Vagina (tissue), 2 donors: ENCODE measurements at regions not wholly inside any gene's neighbourhood (a gene's known extent, or its start where the extent isn't known, plus 50 kb on each side); places are given as distances from the start of the nearest gene placed in this dataset.

ENCODE experiments used
- DNase-seq, 2 donors: peaks; one replicate each; pipeline ENCODE4 v3.0.0-alpha.2; 2017; ENCODE audit errors: extremely low spot score in 2 of 2
- H3K27ac ChIP-seq: fragments of 200-600 bp; sonication (generic); one replicate; pipeline ENCODE4 v1.5.1; 2019
- H3K27me3 ChIP-seq: fragments of 200-600 bp; sonication (generic); one replicate; pipeline ENCODE4 v1.5.1; 2019
- H3K36me3 ChIP-seq, 2 donors: fragments of 200-600 bp; sonication (generic); one replicate each; pipeline ENCODE4 v1.5.1; 2017 to 2019
- H3K4me1 ChIP-seq: fragments of 200-600 bp; sonication (generic); one replicate; pipeline ENCODE4 v1.5.1; 2019
- H3K4me3 ChIP-seq, 2 donors: fragments of 200-600 bp; sonication (generic); 1 replicate in 1 of 2; 2 replicates in 1 of 2; pipeline ENCODE4 v1.5.1; 2016 to 2019
- H3K9me3 ChIP-seq: fragments of 200-600 bp; sonication (generic); one replicate; pipeline ENCODE4 v1.5.1; 2019
- CTCF ChIP-seq, 3 experiments: fragments of 450-650 bp in 2 of 3; fragments of 200-600 bp in 1 of 3; sonication (generic) in 1 of 3; IDR thresholded peaks; one replicate each; pipeline ENCODE4 v1.5.1; 2017 to 2019; ENCODE audit warnings: antibody characterized with exemption in 3 of 3, mild to moderate bottlenecking in 2 of 3, moderate library complexity in 2 of 3
- POLR2A ChIP-seq, 2 donors: fragments of 450-650 bp; IDR thresholded peaks; one replicate each; pipeline ENCODE4 v1.6.1; 2017; ENCODE audit warnings: antibody characterized with exemption in 2 of 2, mild to moderate bottlenecking in 2 of 2, moderate library complexity in 2 of 2
- POLR2AphosphoS5 ChIP-seq, 2 donors: sonication (generic); formaldehyde crosslinking; IDR thresholded peaks; one replicate each; pipeline ENCODE4 v1.9.0; 2017; ENCODE audit warnings: antibody characterized with exemption in 2 of 2, mild to moderate bottlenecking in 2 of 2, low read depth in 1 of 2; ENCODE audit not compliant: insufficient read depth in 1 of 2
- intact Hi-C: fragments of 100-400 bp; cut with DNase I; formaldehyde crosslinking; loops from one replicate; pipeline ENCODE4 v1.15.1; 2023

- Histone ChIP-seq H3K4me1 (no peaks in the 10 kb centered on the region), H3K27me3 (no peaks in the 10 kb centered on the region), H3K4me3 (no peak overlapping the region), H3K27ac (no peak overlapping the region), H3K9me3 (no peaks in the 10 kb centered on the region), H3K36me3 (no peaks in the 10 kb centered on the region)
- intact Hi-C loops: no loop called here
- TF ChIP-seq CTCF (IDR thresholded peaks at IDR 0.05) (no peak), POLR2A (IDR thresholded peaks at IDR 0.05) (no peak), POLR2AphosphoS5 (IDR thresholded peaks at IDR 0.05; ENCODE audit: insufficient read depth in 1 of 2, low read depth in 1 of 2) (no peak)
- DNase-seq: no peak
Measured at GRCh38 chr10:16292366-16292765, 144.4 kb upstream of the PTER start.

- Histone ChIP-seq H3K27me3 (no peaks in the 10 kb centered on the region), H3K4me3 (no peak overlapping the region), H3K27ac (no peak overlapping the region), H3K4me1 (no peaks in the 10 kb centered on the region), H3K36me3 (no peaks in the 10 kb centered on the region), H3K9me3 (no peaks in the 10 kb centered on the region)
- no peak for DNase-seq
- intact Hi-C loops: no loop called here
- TF ChIP-seq CTCF (IDR thresholded peaks at IDR 0.05) (no peak), POLR2AphosphoS5 (IDR thresholded peaks at IDR 0.05; ENCODE audit: insufficient read depth in 1 of 2, low read depth in 1 of 2) (no peak), POLR2A (IDR thresholded peaks at IDR 0.05) (no peak)
Measured at GRCh38 chr10:16297069-16297468, 139.7 kb upstream of the PTER start.

- Histone ChIP-seq H3K9me3 (no peaks in the 10 kb centered on the region), H3K4me1 (no peaks in the 10 kb centered on the region), H3K27me3 (no peaks in the 10 kb centered on the region), H3K27ac (no peak overlapping the region), H3K4me3 (no peak overlapping the region), H3K36me3 (no peaks in the 10 kb centered on the region)
- intact Hi-C loops: no loop called here
- TF ChIP-seq POLR2AphosphoS5 (IDR thresholded peaks at IDR 0.05; ENCODE audit: insufficient read depth in 1 of 2, low read depth in 1 of 2) (no peak), POLR2A (IDR thresholded peaks at IDR 0.05) (no peak), CTCF (IDR thresholded peaks at IDR 0.05) (no peak)
- no peak for DNase-seq
Measured at GRCh38 chr10:16297642-16298041, 139.2 kb upstream of the PTER start.

- no peaks in the 10 kb centered on the region for H3K4me1 ChIP-seq
- intact Hi-C loops: no loop called here
- no peaks in the 10 kb centered on the region for H3K27me3 ChIP-seq
- no peaks in the 10 kb centered on the region for H3K9me3 ChIP-seq
- no peak overlapping the region for H3K4me3 ChIP-seq
- DNase-seq: no peak
- H3K36me3 ChIP-seq: no peaks in the 10 kb centered on the region
- TF ChIP-seq CTCF (IDR thresholded peaks at IDR 0.05) (no peak), POLR2A (IDR thresholded peaks at IDR 0.05) (no peak), POLR2AphosphoS5 (IDR thresholded peaks at IDR 0.05; ENCODE audit: insufficient read depth in 1 of 2, low read depth in 1 of 2) (no peak)
- H3K27ac ChIP-seq: no peak overlapping the region
Measured at GRCh38 chr10:16304311-16304710, 132.5 kb upstream of the PTER start.

- Histone ChIP-seq H3K27me3 (no peaks in the 10 kb centered on the region), H3K9me3 (peaks cover 3% of the 10 kb centered on the region), H3K27ac (no peak overlapping the region), H3K4me3 (no peak overlapping the region), H3K4me1 (no peaks in the 10 kb centered on the region), H3K36me3 (no peaks in the 10 kb centered on the region)
- TF ChIP-seq CTCF (IDR thresholded peaks at IDR 0.05) (no peak), POLR2A (IDR thresholded peaks at IDR 0.05) (no peak), POLR2AphosphoS5 (IDR thresholded peaks at IDR 0.05; ENCODE audit: insufficient read depth in 1 of 2, low read depth in 1 of 2) (no peak)
- no peak for DNase-seq
- intact Hi-C loops: no loop called here
Measured at GRCh38 chr10:16310440-16310839, 126.4 kb upstream of the PTER start.
